Esophagus squamous epithelium (tissue), 5 donors: ENCODE measurements at regions not wholly inside any gene's neighbourhood (a gene's known extent, or its start where the extent isn't known, plus 50 kb on each side); places are given as distances from the start of the nearest gene placed in this dataset.

ENCODE experiments used
- DNase-seq: peaks from one replicate; lab custom pipeline; 2025; lab: John Stamatoyannopoulos, UW
- H3K27ac ChIP-seq, 4 donors: fragments of 200-600 bp; sonication (generic); one replicate each; pipeline ENCODE4 v1.5.1; 2016 to 2019; ENCODE audit warnings: mild to moderate bottlenecking in 1 of 4
- H3K27me3 ChIP-seq, 4 donors: fragments of 200-600 bp; sonication (generic); 1 replicate in 3 of 4; 2 replicates in 1 of 4; pipeline versions ENCODE4 v1.5.1 to v1.6.0; 2017 to 2021; ENCODE audit warnings: antibody characterized with exemption in 1 of 4
- H3K36me3 ChIP-seq, 3 donors: fragments of 200-600 bp; sonication (generic); one replicate each; pipeline ENCODE4 v1.5.1; 2016 to 2019
- H3K4me1 ChIP-seq, 3 donors: fragments of 200-600 bp; sonication (generic); one replicate each; pipeline ENCODE4 v1.5.1; 2017 to 2019
- H3K4me3 ChIP-seq, 4 donors: fragments of 200-600 bp; sonication (generic); 1 replicate in 3 of 4; 2 replicates in 1 of 4; pipeline ENCODE4 v1.5.1; 2016 to 2019; ENCODE audit warnings: mild to moderate bottlenecking in 2 of 4, moderate library complexity in 1 of 4
- H3K9me3 ChIP-seq, 3 donors: fragments of 200-600 bp; sonication (generic); one replicate each; pipeline ENCODE4 v1.5.1; 2016 to 2019
- POLR2A ChIP-seq, 4 donors: fragments of 450-650 bp; IDR thresholded peaks; one replicate each; pipeline ENCODE4 v1.6.1; 2017; ENCODE audit warnings: antibody characterized with exemption in 4 of 4, mild to moderate bottlenecking in 4 of 4, moderate library complexity in 3 of 4
- WGBS, 2 donors: methylation state at CpG; one replicate each; pipeline ENCODE4 v1.1.5; 2018; 5-methylcytosine and 5-hydroxymethylcytosine counted together
- intact Hi-C: fragments of 100-400 bp; cut with DNase I; formaldehyde crosslinking; loops from one replicate; pipeline ENCODE4 v1.15.0; 2022
- TF ChIP-seq, protein P1 (sequence below), 6 experiments: fragments of 450-650 bp in 4 of 6; fragments of 200-600 bp in 2 of 6; sonication (generic) in 2 of 6; IDR thresholded peaks; one replicate each; pipeline ENCODE4 v1.5.1; 2016 to 2019; ENCODE audit warnings: antibody characterized with exemption in 6 of 6, mild to moderate bottlenecking in 4 of 6, moderate library complexity in 4 of 6
- donor health status: DM: yes; HTN: yes; CAD: no.

DNA sequence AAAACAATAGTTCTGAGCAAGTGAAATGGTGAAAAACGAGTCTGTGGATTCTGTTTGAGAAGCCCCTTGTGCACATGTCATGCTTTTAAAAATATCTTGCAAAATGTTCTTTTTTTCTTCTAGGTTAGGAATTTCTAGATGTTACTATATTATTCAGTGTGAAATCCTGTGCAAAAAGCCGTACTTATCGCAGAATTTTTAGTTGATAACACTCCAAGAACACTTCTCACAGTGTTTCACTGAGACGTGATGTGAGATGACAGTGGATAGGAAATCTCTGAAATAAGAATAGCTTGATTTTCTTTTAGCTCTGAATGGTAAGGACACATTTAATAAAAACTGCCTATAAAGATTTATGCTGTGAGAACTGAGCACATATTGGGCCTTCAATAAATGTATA, 234.5 kb downstream of the SNAPC1 start:
- Histone ChIP-seq H3K9me3 (no peaks in the 10 kb centered on the region), H3K27me3 (no peaks in the 10 kb centered on the region), H3K36me3 (no peaks in the 10 kb centered on the region), H3K4me1 (no peaks in the 10 kb centered on the region), H3K4me3 (no peak overlapping the region), H3K27ac (no peak overlapping the region)
- DNase-seq = no peak
- intact Hi-C loops = no loop called here
- 75 to 79% methylated on average over 4 of the region's 4 CpGs for WGBS, 2 donors
- TF ChIP-seq, protein P1, sequence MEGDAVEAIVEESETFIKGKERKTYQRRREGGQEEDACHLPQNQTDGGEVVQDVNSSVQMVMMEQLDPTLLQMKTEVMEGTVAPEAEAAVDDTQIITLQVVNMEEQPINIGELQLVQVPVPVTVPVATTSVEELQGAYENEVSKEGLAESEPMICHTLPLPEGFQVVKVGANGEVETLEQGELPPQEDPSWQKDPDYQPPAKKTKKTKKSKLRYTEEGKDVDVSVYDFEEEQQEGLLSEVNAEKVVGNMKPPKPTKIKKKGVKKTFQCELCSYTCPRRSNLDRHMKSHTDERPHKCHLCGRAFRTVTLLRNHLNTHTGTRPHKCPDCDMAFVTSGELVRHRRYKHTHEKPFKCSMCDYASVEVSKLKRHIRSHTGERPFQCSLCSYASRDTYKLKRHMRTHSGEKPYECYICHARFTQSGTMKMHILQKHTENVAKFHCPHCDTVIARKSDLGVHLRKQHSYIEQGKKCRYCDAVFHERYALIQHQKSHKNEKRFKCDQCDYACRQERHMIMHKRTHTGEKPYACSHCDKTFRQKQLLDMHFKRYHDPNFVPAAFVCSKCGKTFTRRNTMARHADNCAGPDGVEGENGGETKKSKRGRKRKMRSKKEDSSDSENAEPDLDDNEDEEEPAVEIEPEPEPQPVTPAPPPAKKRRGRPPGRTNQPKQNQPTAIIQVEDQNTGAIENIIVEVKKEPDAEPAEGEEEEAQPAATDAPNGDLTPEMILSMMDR (IDR thresholded peaks at IDR 0.05) = no peak
- no peak for TF ChIP-seq POLR2A (IDR thresholded peaks at IDR 0.05)

DNA sequence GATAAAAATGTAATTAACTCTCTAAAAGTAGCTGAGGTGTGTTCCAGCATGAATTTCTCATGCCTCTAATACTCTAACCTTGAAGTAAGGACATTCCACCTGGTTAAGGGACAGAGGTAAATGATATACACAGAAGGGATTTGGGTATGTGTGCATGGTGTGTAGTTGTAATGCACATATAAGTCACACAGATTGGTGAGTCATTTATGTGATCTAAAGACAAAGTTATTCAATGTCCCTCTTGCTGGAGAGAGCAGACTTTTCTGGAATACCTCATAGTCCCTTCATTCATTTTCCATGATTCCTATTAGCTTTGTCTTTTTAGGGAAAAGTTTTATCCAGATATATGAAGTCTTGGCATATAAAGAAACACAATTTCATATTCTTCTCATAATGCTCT, 234.9 kb downstream of the SNAPC1 start:
- Histone ChIP-seq H3K4me3 (no peak overlapping the region), H3K36me3 (no peaks in the 10 kb centered on the region), H3K27ac (no peak overlapping the region), H3K9me3 (no peaks in the 10 kb centered on the region), H3K27me3 (no peaks in the 10 kb centered on the region), H3K4me1 (no peaks in the 10 kb centered on the region)
- DNase-seq = no peak
- TF ChIP-seq, protein P1 (IDR thresholded peaks at IDR 0.05) = no peak
- intact Hi-C loops = no loop called here

DNA sequence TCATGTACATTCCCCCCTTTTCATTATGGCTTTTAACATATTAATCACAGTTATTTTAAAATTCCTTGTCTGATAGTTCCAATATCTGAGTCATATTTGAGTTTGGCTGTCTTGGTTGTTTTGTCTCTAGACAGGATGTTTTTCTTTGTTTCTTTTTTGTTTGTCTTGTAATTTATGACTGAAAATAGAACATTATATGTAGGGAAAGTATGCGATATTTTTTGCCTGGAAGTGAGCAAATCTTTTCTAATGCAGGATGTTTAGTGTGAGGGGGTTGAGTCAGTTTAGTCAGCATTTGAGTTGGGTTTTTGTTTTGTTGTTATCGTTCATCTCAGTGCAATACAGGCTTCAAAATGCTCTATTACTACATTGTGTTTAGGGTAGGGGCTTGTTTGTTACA, 239.7 kb downstream of the SNAPC1 start:
- no peak for DNase-seq
- WGBS, 2 donors = 68 to 79% methylated on average over 2 of the region's 2 CpGs

DNA sequence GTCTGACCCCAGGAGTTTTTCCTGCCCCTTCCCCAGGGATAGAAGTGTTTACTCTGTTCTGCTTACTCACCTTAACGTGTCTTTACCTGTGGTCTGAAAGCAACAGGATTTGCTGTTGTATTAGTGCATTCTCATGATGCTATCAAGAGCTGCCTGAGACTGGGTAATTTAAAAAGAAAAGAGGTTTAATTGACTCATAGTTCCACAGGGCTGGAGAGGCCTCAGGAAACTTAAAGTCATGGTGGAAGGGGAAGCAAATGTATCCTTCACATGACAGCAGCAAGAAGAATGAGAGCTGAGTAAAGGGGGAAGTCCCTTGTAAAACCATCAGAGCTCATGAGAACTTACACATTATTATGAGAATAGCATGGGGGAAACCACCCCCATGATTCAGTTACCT, 240.4 kb downstream of the SNAPC1 start:
- Histone ChIP-seq H3K27me3 (no peaks in the 10 kb centered on the region), H3K9me3 (no peaks in the 10 kb centered on the region), H3K36me3 (no peaks in the 10 kb centered on the region), H3K4me1 (no peaks in the 10 kb centered on the region), H3K27ac (no peak overlapping the region), H3K4me3 (no peak overlapping the region)
- DNase-seq = no peak
- intact Hi-C loops = no loop called here
- TF ChIP-seq POLR2A (IDR thresholded peaks at IDR 0.05) = no peak
- TF ChIP-seq, protein P1 (IDR thresholded peaks at IDR 0.05) = no peak
- WGBS, 2 donors = 40% methylated on average over 1 of the region's 1 CpG; no CpG with 5 or more reads in 1 of the 2 donors

More for the DNA sequence above, 239.7 kb downstream of the SNAPC1 start:
- intact Hi-C loops = no loop called here
- no peaks in the 10 kb centered on the region for H3K27me3 ChIP-seq
- TF ChIP-seq POLR2A (IDR thresholded peaks at IDR 0.05) = no peak
- TF ChIP-seq, protein P1 (IDR thresholded peaks at IDR 0.05) = no peak
- H3K4me1 ChIP-seq = no peaks in the 10 kb centered on the region
- no peak overlapping the region for H3K27ac ChIP-seq
- no peak overlapping the region for H3K4me3 ChIP-seq
- no peaks in the 10 kb centered on the region for H3K36me3 ChIP-seq
- no peaks in the 10 kb centered on the region for H3K9me3 ChIP-seq

DNA sequence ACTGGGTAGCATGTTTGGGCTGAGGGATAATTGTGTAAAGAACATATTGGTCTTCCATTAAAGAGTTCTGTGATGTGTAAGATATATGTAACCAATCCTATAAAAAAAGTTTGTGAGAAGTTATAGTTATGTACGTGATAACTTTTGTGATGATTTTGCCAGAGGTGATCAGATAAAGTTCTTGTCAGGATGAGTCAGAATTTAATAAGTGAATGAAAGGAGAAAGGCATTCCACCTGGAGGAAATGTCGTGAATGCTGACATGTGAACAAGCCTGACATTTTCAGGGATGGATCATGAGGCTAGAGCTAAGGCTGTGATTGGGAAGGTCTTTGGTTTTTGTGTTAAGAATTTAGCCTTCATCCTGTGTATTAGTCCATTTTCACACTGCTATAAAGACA, 241.5 kb downstream of the SNAPC1 start:
- 27 to 42% methylated on average over 2 of the region's 2 CpGs for WGBS, 2 donors

More for the DNA sequence above, 241.5 kb downstream of the SNAPC1 start:
- TF ChIP-seq POLR2A (IDR thresholded peaks at IDR 0.05) = no peak
- TF ChIP-seq, protein P1 (IDR thresholded peaks at IDR 0.05) = no peak
- intact Hi-C loops = no loop called here
- Histone ChIP-seq H3K36me3 (no peaks in the 10 kb centered on the region), H3K4me3 (no peak overlapping the region), H3K27ac (no peak overlapping the region), H3K27me3 (no peaks in the 10 kb centered on the region), H3K4me1 (no peaks in the 10 kb centered on the region), H3K9me3 (no peaks in the 10 kb centered on the region)
- DNase-seq = no peak
